ENCODE measurements at regions not wholly inside any gene's neighbourhood (a gene's known extent, or its start where the extent isn't known, plus 50 kb on each side); places are given as distances from the start of the nearest gene placed in this dataset.

- in situ Hi-C loops (cut with MboI; ENCODE audit: low sequenced_read_pairs, unreplicated experiment), result no loop called here
- DNase-seq (ENCODE audit: low spot score), result no peak
- TF ChIP-seq CTCF (IDR thresholded peaks at IDR 0.05; ENCODE audit: borderline replicate concordance, control extremely low read depth, extremely low read depth, insufficient read depth, missing control alignments), result no peak
Observed at GRCh38 chr1:87521452-87521851, 192.8 kb downstream of the LMO4 start.

GRCh38 chr1:87523466-87523865 lies 194.8 kb downstream of the LMO4 start:
- no peak for DNase-seq (ENCODE audit: low spot score)

GRCh38 chr1:87524021-87524754 lies 195.5 kb downstream of the LMO4 start:
- DNase-seq (ENCODE audit: low spot score), result no peak
- in situ Hi-C loops (cut with MboI; ENCODE audit: low sequenced_read_pairs, unreplicated experiment), result no loop called here
- no peak for TF ChIP-seq CTCF (IDR thresholded peaks at IDR 0.05; ENCODE audit: borderline replicate concordance, control extremely low read depth, extremely low read depth, insufficient read depth, missing control alignments)

More at GRCh38 chr1:87523466-87523865, 194.8 kb downstream of the LMO4 start:
- no peak for TF ChIP-seq CTCF (IDR thresholded peaks at IDR 0.05; ENCODE audit: borderline replicate concordance, control extremely low read depth, extremely low read depth, insufficient read depth, missing control alignments)
- in situ Hi-C loops (cut with MboI; ENCODE audit: low sequenced_read_pairs, unreplicated experiment), result no loop called here

- no peak for TF ChIP-seq CTCF (IDR thresholded peaks at IDR 0.05; ENCODE audit: borderline replicate concordance, control extremely low read depth, extremely low read depth, insufficient read depth, missing control alignments)
- no peak for DNase-seq (ENCODE audit: low spot score)
- in situ Hi-C loops (cut with MboI; ENCODE audit: low sequenced_read_pairs, unreplicated experiment), result no loop called here
Observed at GRCh38 chr1:87528754-87529517, 200.3 kb downstream of the LMO4 start.

GRCh38 chr1:87530042-87530807 lies 201.5 kb downstream of the LMO4 start:
- DNase-seq (ENCODE audit: low spot score), result no peak
- in situ Hi-C loops (cut with MboI; ENCODE audit: low sequenced_read_pairs, unreplicated experiment), result no loop called here
- no peak for TF ChIP-seq CTCF (IDR thresholded peaks at IDR 0.05; ENCODE audit: borderline replicate concordance, control extremely low read depth, extremely low read depth, insufficient read depth, missing control alignments)

- in situ Hi-C loops (cut with MboI; ENCODE audit: low sequenced_read_pairs, unreplicated experiment), result no loop called here
- no peak for TF ChIP-seq CTCF (IDR thresholded peaks at IDR 0.05; ENCODE audit: borderline replicate concordance, control extremely low read depth, extremely low read depth, insufficient read depth, missing control alignments)
- no peak for DNase-seq (ENCODE audit: low spot score)
Observed at GRCh38 chr1:87535551-87535950, 206.9 kb downstream of the LMO4 start.
